ENCODE measurements at regions not wholly inside any gene's neighbourhood (a gene's known extent, or its start where the extent isn't known, plus 50 kb on each side); places are given as distances from the start of the nearest gene placed in this dataset.

- Histone ChIP-seq H3K4me1 (no peaks in the 10 kb centered on the region), H3K27me3 (peaks cover 0 to 59% of the 10 kb centered on the region in 2 donors), H3K9me3 (peaks cover 0 to 13% (median 0%) of the 10 kb centered on the region in 4 donors), H3K36me3 (no peaks in the 10 kb centered on the region), H3K4me3 (no peak overlapping the region), H3K27ac (no peak overlapping the region)
- TF ChIP-seq EP300 (IDR thresholded peaks at IDR 0.05) = no peak
- no peak for TF ChIP-seq CTCF (IDR thresholded peaks at IDR 0.05)
- no peak for TF ChIP-seq POLR2A (IDR thresholded peaks at IDR 0.05)
- no peak for DNase-seq (ENCODE audit: low spot score in 2 of 2)
- 18 to 35% methylated on average over 18 to 32 of the region's 32 CpGs for WGBS, 2 donors
Measured at GRCh38 chr20:63116412-63117106, 99.4 kb downstream of the YTHDF1 start.

GRCh38 chr20:63115651-63116411 is 100.1 kb downstream of the YTHDF1 start:
- Histone ChIP-seq H3K4me1 (no peaks in the 10 kb centered on the region), H3K27me3 (peaks cover 0 to 59% of the 10 kb centered on the region in 2 donors), H3K27ac (no peak overlapping the region), H3K9me3 (peaks cover 0 to 20% (median 0%) of the 10 kb centered on the region in 4 donors), H3K36me3 (no peaks in the 10 kb centered on the region), H3K4me3 (no peak overlapping the region)
- DNase-seq (ENCODE audit: low spot score in 2 of 2) = no peak
- 75 to 77% methylated on average over 8 to 11 of the region's 11 CpGs for whole genome bisulfite sequencing, 2 donors
- TF ChIP-seq POLR2A (IDR thresholded peaks at IDR 0.05) (no peak), CTCF (IDR thresholded peaks at IDR 0.05) (no peak), EP300 (IDR thresholded peaks at IDR 0.05) (no peak)

GRCh38 chr20:63114693-63115311 is 101.1 kb downstream of the YTHDF1 start:
- WGBS, 2 donors = 73 to 74% methylated on average over 15 to 16 of the region's 16 CpGs
- DNase-seq (ENCODE audit: low spot score in 2 of 2) = no peak
- H3K36me3 ChIP-seq = no peaks in the 10 kb centered on the region
- peaks cover 0 to 29% (median 0%) of the 10 kb centered on the region in 4 donors for H3K9me3 ChIP-seq
- no peaks in the 10 kb centered on the region for H3K4me1 ChIP-seq
- H3K4me3 ChIP-seq = no peak overlapping the region
- H3K27me3 ChIP-seq = peaks cover 0 to 59% of the 10 kb centered on the region in 2 donors
- TF ChIP-seq POLR2A (IDR thresholded peaks at IDR 0.05) (no peak), CTCF (IDR thresholded peaks at IDR 0.05) (no peak), EP300 (IDR thresholded peaks at IDR 0.05) (no peak)
- no peak overlapping the region for H3K27ac ChIP-seq

GRCh38 chr20:63114006-63114692 is 101.8 kb downstream of the YTHDF1 start:
- Histone ChIP-seq H3K36me3 (no peaks in the 10 kb centered on the region), H3K4me3 (no peak overlapping the region), H3K27ac (no peak overlapping the region), H3K4me1 (no peaks in the 10 kb centered on the region), H3K27me3 (peaks cover 0 to 59% of the 10 kb centered on the region in 2 donors), H3K9me3 (peaks cover 0 to 30% (median 0%) of the 10 kb centered on the region in 4 donors)
- TF ChIP-seq POLR2A (IDR thresholded peaks at IDR 0.05) (no peak), CTCF (IDR thresholded peaks at IDR 0.05) (no peak)
- DNase-seq (ENCODE audit: low spot score in 2 of 2) = no peak
- 52 to 62% methylated on average over 21 to 22 of the region's 22 CpGs for WGBS, 2 donors
